Astrocyte (in vitro differentiated cells and primary cell): ENCODE measurements at regions not wholly inside any gene's neighbourhood (a gene's known extent, or its start where the extent isn't known, plus 50 kb on each side); places are given as distances from the start of the nearest gene placed in this dataset.

Source experiments
- EZH2 ChIP-seq: IDR thresholded peaks from 2 replicates; pipeline ENCODE4 v1.6.1; 2012; ENCODE audit warnings: mild to moderate bottlenecking, low read length, inconsistent platforms; ENCODE audit not compliant: insufficient read depth
- TF ChIP-seq, protein P1 (sequence below): IDR thresholded peaks from 2 replicates; pipeline ENCODE4 v1.5.1; 2011; ENCODE audit warnings: low read depth, mild to moderate bottlenecking, inconsistent platforms, low read length, moderate library complexity; ENCODE audit not compliant: insufficient read depth

DNA sequence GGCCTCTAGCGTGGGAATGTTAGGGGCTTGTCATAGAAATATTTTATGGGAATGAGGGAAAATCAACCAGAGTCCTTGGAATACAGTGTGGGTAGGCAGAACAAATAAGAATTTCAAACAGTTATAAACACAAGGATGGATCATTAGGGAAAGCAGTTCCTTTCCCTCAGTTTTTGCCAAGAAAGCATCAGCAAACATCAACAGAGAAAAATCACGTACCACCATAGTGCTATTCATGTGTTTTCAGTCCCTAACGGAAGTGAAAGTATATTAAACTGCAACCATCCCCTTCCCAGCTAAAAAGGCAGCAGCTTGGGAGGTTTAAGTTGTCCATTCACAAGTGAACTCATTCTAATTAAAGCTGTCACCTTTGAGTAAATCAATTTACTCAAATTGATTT lies 334.4 kb upstream of the PCDH18 start:
- TF ChIP-seq, protein P1, sequence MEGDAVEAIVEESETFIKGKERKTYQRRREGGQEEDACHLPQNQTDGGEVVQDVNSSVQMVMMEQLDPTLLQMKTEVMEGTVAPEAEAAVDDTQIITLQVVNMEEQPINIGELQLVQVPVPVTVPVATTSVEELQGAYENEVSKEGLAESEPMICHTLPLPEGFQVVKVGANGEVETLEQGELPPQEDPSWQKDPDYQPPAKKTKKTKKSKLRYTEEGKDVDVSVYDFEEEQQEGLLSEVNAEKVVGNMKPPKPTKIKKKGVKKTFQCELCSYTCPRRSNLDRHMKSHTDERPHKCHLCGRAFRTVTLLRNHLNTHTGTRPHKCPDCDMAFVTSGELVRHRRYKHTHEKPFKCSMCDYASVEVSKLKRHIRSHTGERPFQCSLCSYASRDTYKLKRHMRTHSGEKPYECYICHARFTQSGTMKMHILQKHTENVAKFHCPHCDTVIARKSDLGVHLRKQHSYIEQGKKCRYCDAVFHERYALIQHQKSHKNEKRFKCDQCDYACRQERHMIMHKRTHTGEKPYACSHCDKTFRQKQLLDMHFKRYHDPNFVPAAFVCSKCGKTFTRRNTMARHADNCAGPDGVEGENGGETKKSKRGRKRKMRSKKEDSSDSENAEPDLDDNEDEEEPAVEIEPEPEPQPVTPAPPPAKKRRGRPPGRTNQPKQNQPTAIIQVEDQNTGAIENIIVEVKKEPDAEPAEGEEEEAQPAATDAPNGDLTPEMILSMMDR: no peak
- no peak for TF ChIP-seq EZH2
